OCI-LY3 (cell line): ENCODE measurements at regions not wholly inside any gene's neighbourhood (a gene's known extent, or its start where the extent isn't known, plus 50 kb on each side); places are given as distances from the start of the nearest gene placed in this dataset.
"Not testable (repeated sequence)": the region's sequence is repeated elsewhere in the genome, so short reads cannot be mapped to it uniquely, and the experiment has no call there.

ENCODE experiments used
- H2AFZ ChIP-seq: fragments of 200-600, 300-600 bp; shearing (Covaris generic); 2 replicates; pipeline ENCODE4 v1.6.0; 2014; ENCODE audit warnings: antibody characterized with exemption, low read depth, low read length
- H3K27ac ChIP-seq: fragments of 200-600, 300-600 bp; sonication (generic); 2 replicates; pipeline ENCODE4 v1.5.1; 2014; ENCODE audit warnings: mild to moderate bottlenecking, low read length, moderate library complexity, mixed read lengths
- H3K27me3 ChIP-seq: fragments of 200-600, 300-600 bp; sonication (generic); 2 replicates; pipeline ENCODE4 v1.6.1; 2014; ENCODE audit warnings: low read depth, low read length, mixed read lengths
- H3K36me3 ChIP-seq: fragments of 200-600, 300-600 bp; sonication (generic); replicated peaks from 2 replicates; pipeline ENCODE3; 2014; ENCODE audit warnings: low read depth, low read length, mixed read lengths
- H3K4me1 ChIP-seq: fragments of 300-600, 200-600 bp; sonication (generic); 2 replicates; pipeline ENCODE4 v1.6.1; 2014; ENCODE audit warnings: low read length, mixed read lengths
- H3K4me2 ChIP-seq: fragments of 200-600, 300-600 bp; sonication (generic); 2 replicates; pipeline ENCODE4 v1.6.1; 2014; ENCODE audit warnings: low read length, mixed read lengths
- H3K4me3 ChIP-seq: fragments of 300-600, 200-600 bp; sonication (generic); 2 replicates; pipeline ENCODE4 v1.5.1; 2014; ENCODE audit warnings: antibody characterized with exemption, mild to moderate bottlenecking, low read length, moderate library complexity
- H3K79me2 ChIP-seq: fragments of 300-600, 200-600 bp; shearing (Covaris generic); 2 replicates; pipeline ENCODE4 v1.6.1; 2014; ENCODE audit warnings: mild to moderate bottlenecking, low read length, mixed read lengths
- H3K9ac ChIP-seq: fragments of 300-600, 200-600 bp; shearing (Covaris generic); 2 replicates; pipeline ENCODE4 v1.6.0; 2014; ENCODE audit warnings: mild to moderate bottlenecking, low read length, moderate library complexity
- H3K9me3 ChIP-seq: fragments of 200-600, 300-600 bp; shearing (Covaris generic); 2 replicates; pipeline ENCODE4 v1.6.1; 2014; ENCODE audit warnings: low read length, mixed read lengths; ENCODE audit not compliant: insufficient read depth
- H4K20me1 ChIP-seq: fragments of 200-600, 300-600 bp; sonication (generic); 2 replicates; pipeline ENCODE4 v1.6.1; 2016; ENCODE audit warnings: low read length, mixed read lengths; ENCODE audit not compliant: insufficient read depth
- EZH2phosphoT487 ChIP-seq: fragments of 200-600 bp; shearing (Covaris generic); IDR thresholded peaks from 2 replicates; pipeline ENCODE4 v1.6.1; 2018; ENCODE audit warnings: antibody characterized with exemption, mixed run types, low read depth
- TF ChIP-seq, protein P1 (sequence below): fragments of 200-600, 300-600 bp; sonication (generic); IDR thresholded peaks from 2 replicates; pipeline ENCODE4 v1.5.1; 2014; ENCODE audit warnings: antibody characterized with exemption, low read length, low read depth

GRCh38 chr5:97508864-97509263 lies 325.8 kb upstream of the RIOK2 start:
- no peaks in the 10 kb centered on the region for H3K79me2 ChIP-seq
- no peaks in the 10 kb centered on the region for H4K20me1 ChIP-seq
- no peaks in the 10 kb centered on the region for H3K9me3 ChIP-seq
- no peak overlapping the region for H3K9ac ChIP-seq
- no peaks in the 10 kb centered on the region for H3K36me3 ChIP-seq
- H3K4me3 ChIP-seq: no peak overlapping the region
- no peak overlapping the region for H3K27ac ChIP-seq
- no peak overlapping the region for H3K4me2 ChIP-seq
- no peaks in the 10 kb centered on the region for H3K27me3 ChIP-seq
- peaks cover 8% of the 10 kb centered on the region for H3K4me1 ChIP-seq
- TF ChIP-seq, protein P1, sequence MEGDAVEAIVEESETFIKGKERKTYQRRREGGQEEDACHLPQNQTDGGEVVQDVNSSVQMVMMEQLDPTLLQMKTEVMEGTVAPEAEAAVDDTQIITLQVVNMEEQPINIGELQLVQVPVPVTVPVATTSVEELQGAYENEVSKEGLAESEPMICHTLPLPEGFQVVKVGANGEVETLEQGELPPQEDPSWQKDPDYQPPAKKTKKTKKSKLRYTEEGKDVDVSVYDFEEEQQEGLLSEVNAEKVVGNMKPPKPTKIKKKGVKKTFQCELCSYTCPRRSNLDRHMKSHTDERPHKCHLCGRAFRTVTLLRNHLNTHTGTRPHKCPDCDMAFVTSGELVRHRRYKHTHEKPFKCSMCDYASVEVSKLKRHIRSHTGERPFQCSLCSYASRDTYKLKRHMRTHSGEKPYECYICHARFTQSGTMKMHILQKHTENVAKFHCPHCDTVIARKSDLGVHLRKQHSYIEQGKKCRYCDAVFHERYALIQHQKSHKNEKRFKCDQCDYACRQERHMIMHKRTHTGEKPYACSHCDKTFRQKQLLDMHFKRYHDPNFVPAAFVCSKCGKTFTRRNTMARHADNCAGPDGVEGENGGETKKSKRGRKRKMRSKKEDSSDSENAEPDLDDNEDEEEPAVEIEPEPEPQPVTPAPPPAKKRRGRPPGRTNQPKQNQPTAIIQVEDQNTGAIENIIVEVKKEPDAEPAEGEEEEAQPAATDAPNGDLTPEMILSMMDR: no peak
- TF ChIP-seq EZH2phosphoT487: no peak
- no peak overlapping the region for H2AFZ ChIP-seq

DNA sequence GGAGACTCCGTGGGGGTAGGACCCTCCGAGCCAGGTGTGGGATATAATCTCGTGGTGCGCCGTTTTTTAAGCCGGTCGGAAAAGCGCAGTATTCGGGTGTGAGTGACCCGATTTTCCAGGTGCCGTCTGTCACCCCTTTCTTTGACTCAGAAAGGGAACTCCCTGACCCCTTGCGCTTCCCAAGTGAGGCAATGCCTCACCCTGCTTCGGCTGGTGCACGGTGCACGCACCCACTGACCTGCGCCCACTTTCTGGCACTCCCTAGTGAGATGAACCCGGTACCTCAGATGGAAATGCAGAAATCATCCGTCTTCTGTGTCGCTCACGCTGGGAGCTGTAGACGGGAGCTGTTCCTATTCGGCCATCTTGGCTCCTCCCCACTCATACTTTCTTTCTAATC lies 336.5 kb upstream of the RIOK2 start:
- H4K20me1 ChIP-seq, H3K4me2 ChIP-seq, H3K27me3 ChIP-seq, H3K9me3 ChIP-seq, H3K4me1 ChIP-seq, H2AFZ ChIP-seq, H3K9ac ChIP-seq, H3K4me3 ChIP-seq, H3K79me2 ChIP-seq, H3K27ac ChIP-seq, H3K36me3 ChIP-seq: not testable (repeated sequence)

GRCh38 chr5:97523336-97523735 lies 340.3 kb upstream of the RIOK2 start:
- H3K9ac ChIP-seq, H3K4me1 ChIP-seq, H2AFZ ChIP-seq, H3K9me3 ChIP-seq, H3K79me2 ChIP-seq, H3K4me2 ChIP-seq, H3K36me3 ChIP-seq, H3K27ac ChIP-seq, H4K20me1 ChIP-seq, H3K27me3 ChIP-seq, H3K4me3 ChIP-seq: not testable (repeated sequence)

DNA sequence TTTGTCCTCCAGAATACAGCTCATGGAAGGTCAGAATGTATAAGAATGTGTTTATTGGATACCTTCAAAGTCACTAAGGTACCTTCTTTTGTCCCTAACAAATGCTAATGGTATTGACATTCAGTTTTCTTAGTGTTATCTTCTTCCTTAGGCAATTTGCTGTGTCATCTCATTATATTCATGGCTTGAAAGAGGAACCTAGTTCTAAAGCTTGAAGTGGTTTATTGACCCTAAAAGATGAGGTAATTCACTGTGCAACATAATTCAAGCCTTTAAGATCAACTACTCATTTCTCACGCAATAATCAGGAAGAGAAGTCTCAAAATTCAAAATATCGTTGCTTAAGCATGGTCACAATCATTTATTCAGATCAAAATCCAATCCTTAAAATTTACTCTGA lies 342.7 kb upstream of the RIOK2 start:
- TF ChIP-seq, protein P1: no peak
- TF ChIP-seq EZH2phosphoT487: no peak
- H2AFZ ChIP-seq: no peak overlapping the region
- 0 out of 2 replicates have a peak, but pooled peaks cover 5% of the 10 kb centered on the region for H3K4me1 ChIP-seq
- H3K79me2 ChIP-seq: no peaks in the 10 kb centered on the region
- no peak overlapping the region for H3K4me2 ChIP-seq
- no peaks in the 10 kb centered on the region for H3K27me3 ChIP-seq
- no peaks in the 10 kb centered on the region for H4K20me1 ChIP-seq
- H3K4me3 ChIP-seq: no peak overlapping the region
- H3K9ac ChIP-seq: no peak overlapping the region
- no peaks in the 10 kb centered on the region for H3K36me3 ChIP-seq
- no peak overlapping the region for H3K27ac ChIP-seq
- no peaks in the 10 kb centered on the region for H3K9me3 ChIP-seq

- no peaks in the 10 kb centered on the region for H4K20me1 ChIP-seq
- H3K4me2 ChIP-seq: no peak overlapping the region
- H3K27ac ChIP-seq: no peak overlapping the region
- peaks cover 14% of the 10 kb centered on the region for H3K4me1 ChIP-seq
- TF ChIP-seq, protein P1: no peak
- TF ChIP-seq EZH2phosphoT487: no peak
- no peak overlapping the region for H3K9ac ChIP-seq
- no peaks in the 10 kb centered on the region for H3K36me3 ChIP-seq
- H3K79me2 ChIP-seq: no peaks in the 10 kb centered on the region
- no peaks in the 10 kb centered on the region for H3K27me3 ChIP-seq
- H3K4me3 ChIP-seq: no peak overlapping the region
- H3K9me3 ChIP-seq: no peaks in the 10 kb centered on the region
- no peak overlapping the region for H2AFZ ChIP-seq
Observed at GRCh38 chr5:97528941-97529340, 345.9 kb upstream of the RIOK2 start.
